ENCODE measurements at regions not wholly inside any gene's neighbourhood (a gene's known extent, or its start where the extent isn't known, plus 50 kb on each side); places are given as distances from the start of the nearest gene placed in this dataset.

- Histone ChIP-seq H3K27me3 (replicated peaks; ENCODE audit: control insufficient read depth, insufficient read depth, low read length) (no peaks in the 10 kb centered on the region), H3K4me1 (no peaks in the 10 kb centered on the region; the same call in 1 of the 2 replicates), H3K4me3 (ENCODE audit: low read depth, low read length) (no peak overlapping the region), H3K9me3 (peaks cover 16% of the 10 kb centered on the region), H3K36me3 (ENCODE audit: control insufficient read depth, insufficient read depth, low read length) (no peaks in the 10 kb centered on the region)
- DNase-seq, result no peak
- H3K27ac Mint-ChIP-seq (ENCODE audit: unreplicated experiment), result no peak overlapping the region
- CTCF ChIA-PET, result no interaction called here
- POLR2A ChIA-PET, result interaction anchor here (0.6 kb wide), 1 partner anchor 162 kb away, joined by 5 read pairs; no protein-coding TSS in a partner anchor
- peaks cover 6% of the 10 kb centered on the region for H3K36me3 Mint-ChIP-seq (ENCODE audit: insufficient read depth, unreplicated experiment)
- H3K4me3 Mint-ChIP-seq (ENCODE audit: unreplicated experiment), result no peak overlapping the region
- peaks cover 16% of the 10 kb centered on the region for H3K9me3 Mint-ChIP-seq (ENCODE audit: unreplicated experiment)
- peaks cover 7% of the 10 kb centered on the region for H3K4me1 Mint-ChIP-seq (ENCODE audit: low read depth, unreplicated experiment)
- BruUV-seq (replicated peaks), result no TSS peak
- no peaks in the 10 kb centered on the region for H3K27me3 Mint-ChIP-seq (ENCODE audit: insufficient read depth, unreplicated experiment)
- intact Hi-C loops (cut with micrococcal nuclease; ENCODE audit: unreplicated experiment), result no loop called here
- TF ChIP-seq CTCF (IDR thresholded peaks at IDR 0.05; ENCODE audit: insufficient read depth in 1 of 2, low read depth in 1 of 2, low read length in 1 of 2, severe bottlenecking in 1 of 2, unreplicated experiment in 1 of 2), result no peak
Measured at GRCh38 chr12:75921622-75922289, 109.8 kb downstream of the PHLDA1 start.

- H3K9me3 ChIP-seq, result no peaks in the 10 kb centered on the region
- ChIA-PET POLR2A (no interaction called here), CTCF (no interaction called here)
- no peak for TF ChIP-seq CTCF (IDR thresholded peaks at IDR 0.05; ENCODE audit: insufficient read depth in 1 of 2, low read depth in 1 of 2, low read length in 1 of 2, severe bottlenecking in 1 of 2, unreplicated experiment in 1 of 2)
- H3K4me3 ChIP-seq (ENCODE audit: low read depth, low read length), result no peak overlapping the region
- Mint-ChIP-seq H3K4me1 (ENCODE audit: low read depth, unreplicated experiment) (peaks cover 7% of the 10 kb centered on the region), H3K36me3 (ENCODE audit: insufficient read depth, unreplicated experiment) (no peaks in the 10 kb centered on the region), H3K4me3 (ENCODE audit: unreplicated experiment) (no peak overlapping the region), H3K9me3 (ENCODE audit: unreplicated experiment) (no peaks in the 10 kb centered on the region), H3K27me3 (ENCODE audit: insufficient read depth, unreplicated experiment) (no peaks in the 10 kb centered on the region), H3K27ac (ENCODE audit: unreplicated experiment) (no peak overlapping the region)
- no peak for DNase-seq
- BruUV-seq (replicated peaks), result no TSS peak
- H3K27me3 ChIP-seq (replicated peaks; ENCODE audit: control insufficient read depth, insufficient read depth, low read length), result no peaks in the 10 kb centered on the region
- intact Hi-C loops (cut with micrococcal nuclease; ENCODE audit: unreplicated experiment), result no loop called here
- no peaks in the 10 kb centered on the region for H3K36me3 ChIP-seq (ENCODE audit: control insufficient read depth, insufficient read depth, low read length)
- no peaks in the 10 kb centered on the region; the same call in 1 of the 2 replicates for H3K4me1 ChIP-seq
Measured at GRCh38 chr12:75917715-75918114, 113.9 kb downstream of the PHLDA1 start.

- no TSS peak for BruUV-seq (replicated peaks)
- POLR2A ChIA-PET, result no interaction called here
- DNase-seq, result no peak
- Mint-ChIP-seq H3K4me1 (ENCODE audit: low read depth, unreplicated experiment) (peaks cover 3% of the 10 kb centered on the region), H3K9me3 (ENCODE audit: unreplicated experiment) (no peaks in the 10 kb centered on the region), H3K27me3 (ENCODE audit: insufficient read depth, unreplicated experiment) (no peaks in the 10 kb centered on the region), H3K36me3 (ENCODE audit: insufficient read depth, unreplicated experiment) (no peaks in the 10 kb centered on the region), H3K4me3 (ENCODE audit: unreplicated experiment) (no peak overlapping the region), H3K27ac (ENCODE audit: unreplicated experiment) (no peak overlapping the region)
- CTCF ChIA-PET, result no interaction called here
- intact Hi-C loops (cut with micrococcal nuclease; ENCODE audit: unreplicated experiment), result no loop called here
- Histone ChIP-seq H3K4me1 (no peaks in the 10 kb centered on the region), H3K36me3 (ENCODE audit: control insufficient read depth, insufficient read depth, low read length) (no peaks in the 10 kb centered on the region), H3K27me3 (replicated peaks; ENCODE audit: control insufficient read depth, insufficient read depth, low read length) (no peaks in the 10 kb centered on the region), H3K4me3 (ENCODE audit: low read depth, low read length) (no peak overlapping the region), H3K9me3 (no peaks in the 10 kb centered on the region)
- no peak for TF ChIP-seq CTCF (IDR thresholded peaks at IDR 0.05; ENCODE audit: insufficient read depth in 1 of 2, low read depth in 1 of 2, low read length in 1 of 2, severe bottlenecking in 1 of 2, unreplicated experiment in 1 of 2)
Measured at GRCh38 chr12:75917083-75917482, 114.5 kb downstream of the PHLDA1 start.
